NCI-H2171 treated with DMSO at 0.1 percent for 48 hours (cell line): ENCODE measurements at regions not wholly inside any gene's neighbourhood (a gene's known extent, or its start where the extent isn't known, plus 50 kb on each side); places are given as distances from the start of the nearest gene placed in this dataset.

Source experiments
- DNase-seq: peaks from one replicate; lab custom pipeline; 2025; lab: John Stamatoyannopoulos, UW

DNA sequence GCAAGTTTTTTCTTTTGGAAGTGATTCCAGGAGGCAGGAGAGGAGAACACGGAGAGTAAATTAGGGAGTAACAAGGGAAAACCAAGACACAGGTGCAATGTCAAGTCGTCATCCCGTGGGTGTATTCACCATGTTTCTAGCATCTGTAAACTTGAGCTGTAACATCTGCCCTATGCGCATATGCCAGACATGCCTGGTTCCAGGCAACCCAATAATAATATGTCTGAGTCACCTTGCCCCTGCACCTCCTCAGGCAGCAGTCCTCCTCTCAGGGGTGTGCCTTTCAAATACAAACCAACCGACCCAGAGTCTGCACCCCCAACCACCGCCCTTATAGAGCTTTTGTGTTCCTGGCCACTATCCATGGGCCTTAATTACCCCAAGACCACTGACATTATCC, 107.0 kb upstream of the PDE1C start:
- peak; percentile 60 for DNase-seq

DNA sequence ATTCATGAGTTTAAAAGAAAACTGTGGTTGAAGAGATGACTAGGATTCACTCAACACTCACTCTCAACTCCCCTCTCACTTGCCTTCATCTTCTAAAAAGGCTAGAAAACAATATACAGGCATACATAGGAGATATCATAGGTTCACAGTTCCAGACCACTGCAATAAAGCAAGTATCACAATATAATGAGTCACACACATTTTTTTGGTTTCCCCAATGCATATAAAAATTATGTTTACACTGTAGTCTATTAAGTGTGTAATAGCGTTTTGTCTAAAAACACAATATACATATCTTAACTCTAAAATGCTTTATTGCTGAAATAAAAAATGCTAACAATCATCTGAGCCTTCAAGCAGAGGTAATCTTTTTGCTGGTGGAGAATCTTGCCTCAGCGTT, 104.9 kb upstream of the PDE1C start:
- DNase-seq = no peak

DNA sequence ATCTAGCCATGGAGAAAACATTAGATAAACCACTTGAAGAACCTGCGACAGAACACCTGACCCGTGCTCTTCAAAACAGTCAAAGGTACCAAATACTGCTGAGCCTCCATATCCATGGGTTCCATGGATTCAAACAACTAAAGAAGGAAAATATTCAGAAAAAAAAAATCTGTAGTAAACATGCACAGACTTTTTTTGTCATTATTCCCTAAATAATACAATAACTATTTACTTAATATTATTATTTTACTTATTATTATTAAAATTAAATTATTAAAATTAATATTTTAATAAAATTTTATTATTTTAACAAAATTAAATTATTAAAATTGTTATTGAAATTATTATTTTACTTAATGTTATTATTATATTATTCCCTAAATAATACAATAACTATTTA, 101.0 kb upstream of the PDE1C start:
- no peak for DNase-seq

DNA sequence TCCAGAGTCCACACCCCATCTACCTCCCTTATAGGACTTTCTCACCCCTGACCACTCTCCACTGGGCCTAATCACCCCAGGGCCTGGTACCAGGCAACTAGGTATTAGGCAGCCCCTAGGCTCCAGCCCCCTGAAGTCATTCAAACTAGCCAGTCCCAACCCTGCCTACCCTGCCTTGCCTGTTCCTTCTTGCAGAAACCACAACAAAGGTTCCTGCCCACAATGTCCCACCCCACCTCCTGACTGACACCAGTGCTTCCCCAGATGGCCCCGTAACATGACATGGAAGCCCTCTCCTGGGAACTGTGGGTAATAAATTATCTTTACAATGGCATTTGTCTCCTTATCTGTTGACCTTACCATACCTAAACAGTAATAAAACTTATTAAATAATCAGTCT, 100.6 kb upstream of the PDE1C start:
- DNase-seq = no peak

DNA sequence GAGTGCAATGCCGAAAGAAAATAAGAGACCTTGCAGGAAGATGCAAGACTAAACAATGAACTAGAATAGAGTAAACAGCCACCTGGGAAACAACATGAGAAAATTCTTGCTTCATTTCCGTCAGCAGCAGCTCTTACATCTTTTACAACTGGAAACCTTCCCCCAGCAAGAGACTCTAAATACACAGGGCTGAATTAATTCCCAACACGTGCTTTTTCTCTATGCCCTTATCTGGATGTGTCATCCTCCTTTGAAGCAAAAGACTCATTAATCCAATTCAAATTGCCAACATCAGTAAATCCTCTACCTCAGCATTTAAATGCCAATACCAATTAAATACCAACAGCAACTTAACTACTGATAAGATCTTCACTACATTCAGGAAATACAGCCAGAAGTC, 99.0 kb upstream of the PDE1C start:
- DNase-seq = no peak

DNA sequence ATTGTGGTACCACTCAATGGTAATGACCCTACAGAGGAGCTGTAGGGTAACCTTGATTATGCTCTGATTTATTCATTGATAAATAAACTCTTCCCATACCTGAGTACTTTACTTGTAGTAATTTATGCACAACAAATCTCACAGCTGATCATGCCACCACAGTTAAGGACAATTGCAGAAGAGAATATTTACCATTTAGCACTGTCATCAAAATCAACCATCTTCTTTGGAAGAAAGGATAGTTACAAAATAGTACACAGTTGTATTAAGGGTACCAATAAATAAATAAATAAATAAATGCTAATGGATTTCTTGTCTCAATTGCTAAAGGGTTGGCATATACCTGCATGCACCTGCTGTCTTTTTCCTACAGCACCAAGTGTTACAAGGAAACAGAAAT, 97.6 kb upstream of the PDE1C start:
- DNase-seq = no peak

GRCh38 chr7:32167256-32167655, 97.0 kb upstream of the PDE1C start:
- no peak for DNase-seq

- peak; percentile 60 for DNase-seq
Observed at GRCh38 chr7:32164341-32164996, 94.3 kb upstream of the PDE1C start.

DNA sequence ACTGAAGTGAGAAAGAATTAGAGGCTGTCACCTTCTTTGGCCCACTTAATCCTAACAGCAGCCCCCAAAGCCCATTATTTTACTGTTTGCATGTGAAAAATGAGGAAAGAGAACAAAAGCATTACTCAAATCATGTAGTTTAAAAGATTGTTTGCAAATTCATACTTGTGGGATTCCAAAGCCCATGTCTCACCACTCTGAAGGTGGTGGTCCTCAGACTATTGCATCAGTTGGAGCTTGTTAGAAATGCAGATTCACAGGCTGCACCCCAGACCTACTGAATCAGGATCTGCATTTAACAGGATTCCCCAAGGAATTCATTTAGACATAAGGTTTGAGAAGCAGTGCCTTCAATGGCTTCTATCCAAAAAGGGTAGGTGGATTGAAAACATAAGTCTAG, 93.7 kb upstream of the PDE1C start:
- no peak for DNase-seq

- no peak for DNase-seq
Observed at GRCh38 chr7:32163141-32163806, 93.1 kb upstream of the PDE1C start.

- no peak for DNase-seq
Observed at GRCh38 chr7:32161708-32162107, 91.5 kb upstream of the PDE1C start.

DNA sequence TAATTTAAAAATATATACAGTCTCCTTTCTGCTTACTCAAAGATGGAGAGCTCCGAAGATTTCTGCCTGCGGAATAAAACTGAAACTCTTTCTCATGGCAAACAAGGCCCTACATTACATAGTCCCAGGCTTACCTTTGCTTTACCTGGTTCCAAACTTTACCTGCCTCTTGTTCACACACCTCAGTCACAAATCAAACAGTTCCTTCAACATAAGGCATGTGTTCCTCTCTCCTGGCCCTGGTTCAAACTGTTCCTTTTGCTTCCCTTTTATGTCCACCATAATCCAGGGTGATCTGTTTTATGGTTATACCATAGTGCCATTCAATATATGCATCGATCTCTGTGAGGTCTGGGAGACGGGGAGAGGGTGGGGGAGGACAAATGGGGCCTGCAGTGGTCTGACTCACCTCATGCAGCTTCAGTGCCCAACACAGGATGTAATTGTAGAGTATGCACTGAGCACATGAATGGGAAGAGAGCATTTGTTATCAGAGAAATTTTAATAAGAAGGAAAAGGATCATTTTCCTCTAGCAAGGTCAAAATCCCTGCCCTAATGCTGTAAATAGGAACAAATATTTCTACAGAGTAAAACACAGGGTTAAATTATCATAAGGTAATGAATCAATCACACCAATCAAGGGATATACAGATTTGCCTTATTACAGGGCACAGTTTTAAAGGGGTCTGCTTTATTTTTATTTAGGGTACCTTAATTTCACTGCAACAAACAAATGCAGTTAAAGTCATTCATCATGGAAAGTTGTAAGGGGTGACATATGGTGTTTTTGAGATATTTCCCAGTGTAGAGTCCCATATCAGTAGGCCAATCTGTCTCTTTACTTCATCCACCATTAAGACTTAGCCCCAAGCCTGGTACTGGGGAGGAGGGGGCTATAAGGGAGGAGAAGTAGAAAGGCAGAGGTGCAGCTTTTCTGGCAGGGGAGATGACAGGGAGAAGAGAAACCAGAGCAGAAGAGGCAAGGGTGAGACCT, 88.8 kb upstream of the PDE1C start:
- DNase-seq = peak; percentile 71

GRCh38 chr7:32158076-32158475, 87.9 kb upstream of the PDE1C start:
- no peak for DNase-seq

DNA sequence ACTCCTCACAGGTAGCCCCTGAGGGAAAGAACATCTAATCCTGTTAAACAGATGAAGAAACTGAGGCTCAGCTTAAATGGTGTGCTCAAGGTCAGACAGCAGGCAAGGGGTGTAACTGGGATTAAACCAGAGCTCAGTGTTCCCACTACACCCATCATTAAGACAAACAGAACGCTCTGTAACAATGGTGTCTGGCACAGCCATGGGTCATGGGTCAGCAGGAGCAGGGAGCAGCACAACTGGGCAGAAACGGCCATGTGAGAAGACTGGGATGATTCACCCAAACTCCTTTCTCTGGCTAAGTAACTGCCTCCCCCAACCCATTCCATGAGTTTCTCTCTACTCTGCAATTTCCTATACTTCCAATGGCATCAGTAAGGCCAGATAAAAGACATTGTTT, 85.5 kb upstream of the PDE1C start:
- no peak for DNase-seq

DNA sequence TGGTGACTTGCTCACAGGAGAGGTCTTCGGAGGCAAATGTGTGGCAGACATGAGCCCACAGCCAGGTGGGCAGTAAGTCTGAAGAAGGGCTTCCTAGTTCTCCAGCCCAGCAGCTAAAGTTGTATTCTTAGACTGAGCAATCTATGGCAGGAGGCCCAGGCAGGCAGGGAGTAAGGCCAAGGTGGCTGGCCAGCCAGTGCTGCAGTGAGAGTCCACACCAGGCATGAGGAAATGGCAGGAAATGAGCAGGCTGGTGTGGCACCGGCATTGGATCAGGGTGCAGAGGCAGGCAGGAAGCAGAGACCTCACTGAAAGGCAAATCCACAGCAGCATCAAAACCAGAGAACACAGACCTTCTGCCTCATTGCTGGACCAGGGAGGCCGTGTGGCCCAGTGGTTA, 84.6 kb upstream of the PDE1C start:
- DNase-seq = no peak

GRCh38 chr7:32153006-32153405, 82.8 kb upstream of the PDE1C start:
- peak; percentile 23 for DNase-seq

DNA sequence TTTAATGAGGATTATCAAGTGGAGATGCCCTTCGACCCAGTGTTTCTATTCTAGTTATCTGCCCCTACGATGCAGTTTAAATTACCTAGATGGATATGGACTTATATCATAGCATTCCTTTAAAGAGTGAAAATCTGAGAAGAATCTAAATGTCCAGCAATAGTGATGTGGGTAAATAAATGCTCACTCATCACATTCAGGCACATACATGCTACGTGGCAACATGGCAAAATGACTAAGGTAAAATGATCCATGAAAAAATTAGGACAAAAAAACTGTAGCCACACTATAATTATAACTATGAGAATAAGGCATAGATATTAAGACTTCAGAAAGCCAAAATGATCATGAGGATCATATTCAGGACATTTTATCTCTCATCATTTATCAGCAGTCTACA, 82.4 kb upstream of the PDE1C start:
- no peak for DNase-seq

DNA sequence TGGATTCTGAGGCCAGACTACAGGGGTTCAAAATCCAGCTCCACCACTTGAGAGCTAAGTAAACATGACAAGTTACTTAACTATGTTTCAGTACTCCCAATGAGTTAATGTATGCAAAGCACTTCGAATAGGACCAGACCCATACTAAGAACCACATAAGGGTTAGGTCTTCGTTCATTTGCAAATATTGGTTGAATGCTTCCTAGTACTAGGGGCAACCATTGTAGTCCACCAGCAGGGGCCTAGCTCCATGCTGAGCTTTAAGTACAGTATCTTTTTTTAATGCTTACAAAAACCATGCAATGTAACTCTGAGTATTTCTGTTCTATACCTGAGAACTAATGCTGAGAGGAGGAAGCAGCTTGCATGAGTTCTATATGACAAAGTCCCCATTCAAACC, 80.4 kb upstream of the PDE1C start:
- DNase-seq = no peak

DNA sequence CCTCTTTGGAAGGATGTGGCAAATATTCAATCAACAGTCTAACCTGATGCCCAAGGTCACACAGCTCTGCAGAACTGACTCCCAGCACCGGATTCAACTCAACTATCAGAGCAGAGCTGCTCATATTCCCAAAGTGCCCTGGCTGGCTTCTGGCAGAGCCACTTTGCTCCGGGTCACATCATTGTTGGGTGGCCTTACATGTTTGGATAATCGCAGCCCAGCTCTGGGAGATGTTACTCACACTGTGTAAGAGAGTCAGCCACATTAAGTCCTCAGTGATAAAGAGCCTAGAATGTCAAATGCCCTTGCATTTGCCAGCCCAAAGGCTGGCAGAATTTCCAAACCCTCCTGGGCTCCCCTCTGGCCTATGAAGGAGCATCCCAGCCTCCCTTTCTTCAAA, 79.8 kb upstream of the PDE1C start:
- no peak for DNase-seq

- no peak for DNase-seq
Observed at GRCh38 chr7:32147546-32148268, 77.5 kb upstream of the PDE1C start.

DNA sequence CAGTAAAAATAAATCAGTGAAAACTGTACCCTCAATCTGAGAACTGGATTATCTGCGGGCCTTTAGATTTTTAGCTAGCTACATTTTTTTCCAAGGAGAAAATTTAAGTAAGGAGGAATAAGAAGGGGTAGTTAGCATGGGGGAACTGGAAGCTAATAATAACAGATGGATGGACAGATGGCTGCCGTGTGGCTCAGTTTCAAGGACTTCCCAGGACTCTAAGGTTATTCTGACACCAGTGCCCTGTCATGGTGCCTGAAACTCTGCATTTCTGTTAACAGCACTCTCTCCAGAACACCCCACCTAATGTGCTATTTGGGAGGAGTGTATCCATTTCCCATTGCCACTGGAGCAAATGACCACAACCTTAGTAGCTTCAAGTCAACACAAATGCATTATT, 75.7 kb upstream of the PDE1C start:
- DNase-seq = peak; percentile 77

DNA sequence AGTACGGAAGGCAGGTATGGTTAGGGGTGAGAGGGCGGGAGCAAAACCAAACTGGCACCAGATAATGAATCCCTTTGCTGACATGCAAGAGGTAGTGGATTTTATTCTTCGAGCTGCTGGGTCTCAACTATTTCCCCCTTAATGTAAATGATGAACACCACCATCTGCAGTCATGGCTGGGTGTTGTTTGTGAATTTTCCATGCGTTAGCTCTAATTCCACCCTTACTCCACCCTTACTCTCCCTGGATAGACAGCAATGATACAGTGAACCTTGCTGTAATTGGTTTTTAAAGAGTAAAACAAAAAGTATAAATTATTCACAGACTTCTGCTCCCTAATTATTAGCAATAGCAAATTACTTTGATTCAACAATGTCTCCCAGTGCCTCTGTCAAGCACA, 74.5 kb upstream of the PDE1C start:
- DNase-seq = no peak
